KMS-11 (cell line): ENCODE measurements at regions not wholly inside any gene's neighbourhood (a gene's known extent, or its start where the extent isn't known, plus 50 kb on each side); places are given as distances from the start of the nearest gene placed in this dataset.

Source experiments
- H2AFZ ChIP-seq: fragments of 200-600 bp; sonication (generic); 2 replicates; pipeline ENCODE4 v1.6.1; 2016; ENCODE audit warnings: antibody characterized with exemption, mixed run types, low read depth
- H3K27ac ChIP-seq: fragments of 200-600 bp; sonication (generic); 2 replicates; pipeline ENCODE4 v1.6.1; 2016; ENCODE audit warnings: mild to moderate bottlenecking, mixed run types
- H3K27me3 ChIP-seq: fragments of 200-600 bp; sonication (generic); 2 replicates; pipeline ENCODE4 v1.6.1; 2017; ENCODE audit warnings: mild to moderate bottlenecking, low read depth, mixed run types, moderate library complexity; ENCODE audit not compliant: insufficient read depth
- H3K36me3 ChIP-seq: fragments of 200-600 bp; sonication (generic); 2 replicates; pipeline ENCODE4 v1.6.1; 2017; ENCODE audit warnings: mild to moderate bottlenecking, mixed run types; ENCODE audit not compliant: insufficient read depth
- H3K4me1 ChIP-seq: fragments of 200-600 bp; sonication (generic); 2 replicates; pipeline ENCODE4 v1.6.1; 2016; ENCODE audit warnings: mild to moderate bottlenecking, low read depth, mixed run types; ENCODE audit not compliant: poor library complexity, severe bottlenecking
- H3K4me2 ChIP-seq: fragments of 200-600 bp; sonication (generic); 2 replicates; pipeline ENCODE4 v1.7.0; 2016; ENCODE audit warnings: mild to moderate bottlenecking, mixed run types
- H3K4me3 ChIP-seq: fragments of 200-600 bp; sonication (generic); IDR thresholded peaks from 2 replicates; pipeline ENCODE4 v1.6.1; 2017; ENCODE audit warnings: low read depth, low read length, mixed read lengths; ENCODE audit not compliant: insufficient read depth
- H3K79me2 ChIP-seq: fragments of 200-600 bp; sonication (generic); 2 replicates; pipeline ENCODE4 v1.6.1; 2016; ENCODE audit warnings: low read depth, mixed run types; ENCODE audit not compliant: insufficient read depth
- H3K9ac ChIP-seq: fragments of 200-600 bp; sonication (generic); 2 replicates; pipeline ENCODE4 v1.6.1; 2016; ENCODE audit warnings: mild to moderate bottlenecking, mixed run types
- H4K20me1 ChIP-seq: fragments of 200-600 bp; sonication (generic); 2 replicates; pipeline ENCODE4 v1.6.1; 2016; ENCODE audit warnings: mild to moderate bottlenecking, mixed run types; ENCODE audit not compliant: insufficient read depth
- CTCF ChIP-seq: fragments of 200-600 bp; sonication (generic); conservative IDR thresholded peaks from 2 replicates; pipeline ENCODE4 v1.6.1; 2017; ENCODE audit warnings: low read depth, mild to moderate bottlenecking, antibody characterized with exemption, low read length, moderate library complexity, mixed read lengths

- Histone ChIP-seq H3K4me2 (no peak overlapping the region), H3K4me3 (no peak overlapping the region), H3K4me1 (peaks cover 23% of the 10 kb centered on the region), H2AFZ (no peak overlapping the region), H4K20me1 (no peaks in the 10 kb centered on the region), H3K36me3 (no peaks in the 10 kb centered on the region), H3K79me2 (no peaks in the 10 kb centered on the region), H3K9ac (no peak overlapping the region), H3K27me3 (no peaks in the 10 kb centered on the region), H3K27ac (no peak overlapping the region)
- no peak for TF ChIP-seq CTCF
These were observed 86.5 kb upstream of the GPM6B start for GRCh38 chrX:13903405-13903804.

GRCh38 chrX:13902406-13902805 lies 85.5 kb upstream of the GPM6B start:
- Histone ChIP-seq H3K4me2 (no peak overlapping the region), H2AFZ (no peak overlapping the region), H3K4me1 (peaks cover 27% of the 10 kb centered on the region), H4K20me1 (no peaks in the 10 kb centered on the region), H3K27ac (no peak overlapping the region), H3K4me3 (no peak overlapping the region), H3K27me3 (no peaks in the 10 kb centered on the region), H3K79me2 (no peaks in the 10 kb centered on the region), H3K36me3 (no peaks in the 10 kb centered on the region), H3K9ac (no peak overlapping the region)
- TF ChIP-seq CTCF, result no peak

- no peaks in the 10 kb centered on the region for H3K27me3 ChIP-seq
- H4K20me1 ChIP-seq, result no peaks in the 10 kb centered on the region
- H3K4me2 ChIP-seq, result no peak overlapping the region
- H2AFZ ChIP-seq, result no peak overlapping the region
- H3K4me3 ChIP-seq, result no peak overlapping the region
- peaks cover 20% of the 10 kb centered on the region for H3K4me1 ChIP-seq
- no peak overlapping the region for H3K9ac ChIP-seq
- no peaks in the 10 kb centered on the region for H3K79me2 ChIP-seq
- no peak for TF ChIP-seq CTCF
- H3K36me3 ChIP-seq, result no peaks in the 10 kb centered on the region
- H3K27ac ChIP-seq, result no peak overlapping the region
These were observed 84.5 kb upstream of the GPM6B start for GRCh38 chrX:13901354-13901753.

GRCh38 chrX:13900351-13900750 lies 83.5 kb upstream of the GPM6B start:
- H3K79me2 ChIP-seq, result no peaks in the 10 kb centered on the region
- no peak overlapping the region for H3K4me2 ChIP-seq
- no peak overlapping the region for H3K4me3 ChIP-seq
- H3K27ac ChIP-seq, result no peak overlapping the region
- peaks cover 10% of the 10 kb centered on the region for H3K4me1 ChIP-seq
- H4K20me1 ChIP-seq, result no peaks in the 10 kb centered on the region
- no peak overlapping the region for H2AFZ ChIP-seq
- no peak for TF ChIP-seq CTCF
- no peaks in the 10 kb centered on the region for H3K27me3 ChIP-seq
- no peaks in the 10 kb centered on the region for H3K36me3 ChIP-seq
- H3K9ac ChIP-seq, result no peak overlapping the region

GRCh38 chrX:13899607-13900006 lies 82.7 kb upstream of the GPM6B start:
- no peak overlapping the region for H3K4me2 ChIP-seq
- H3K9ac ChIP-seq, result no peak overlapping the region
- no peak overlapping the region for H2AFZ ChIP-seq
- H4K20me1 ChIP-seq, result no peaks in the 10 kb centered on the region
- H3K4me1 ChIP-seq, result peaks cover 6% of the 10 kb centered on the region
- H3K4me3 ChIP-seq, result no peak overlapping the region
- no peaks in the 10 kb centered on the region for H3K27me3 ChIP-seq
- H3K27ac ChIP-seq, result no peak overlapping the region
- no peaks in the 10 kb centered on the region for H3K36me3 ChIP-seq
- TF ChIP-seq CTCF, result no peak
- H3K79me2 ChIP-seq, result no peaks in the 10 kb centered on the region
